DOHH2 (cell line): ENCODE measurements at regions not wholly inside any gene's neighbourhood (a gene's known extent, or its start where the extent isn't known, plus 50 kb on each side); places are given as distances from the start of the nearest gene placed in this dataset.

ENCODE experiments used
- EZH2phosphoT487 ChIP-seq: fragments of 200-600 bp; sonication (generic); IDR thresholded peaks from 2 replicates; pipeline ENCODE4 v1.6.1; 2017; ENCODE audit warnings: borderline replicate concordance, mild to moderate bottlenecking, antibody characterized with exemption, low read length, moderate library complexity, mixed read lengths
- TF ChIP-seq, protein P1 (sequence below): fragments of 200-600 bp; sonication (generic); IDR thresholded peaks from one replicate; pipeline ENCODE4 v1.5.1; 2014; ENCODE audit warnings: antibody characterized with exemption, mild to moderate bottlenecking, low read depth, low read length; ENCODE audit not compliant: poor library complexity, severe bottlenecking

DNA sequence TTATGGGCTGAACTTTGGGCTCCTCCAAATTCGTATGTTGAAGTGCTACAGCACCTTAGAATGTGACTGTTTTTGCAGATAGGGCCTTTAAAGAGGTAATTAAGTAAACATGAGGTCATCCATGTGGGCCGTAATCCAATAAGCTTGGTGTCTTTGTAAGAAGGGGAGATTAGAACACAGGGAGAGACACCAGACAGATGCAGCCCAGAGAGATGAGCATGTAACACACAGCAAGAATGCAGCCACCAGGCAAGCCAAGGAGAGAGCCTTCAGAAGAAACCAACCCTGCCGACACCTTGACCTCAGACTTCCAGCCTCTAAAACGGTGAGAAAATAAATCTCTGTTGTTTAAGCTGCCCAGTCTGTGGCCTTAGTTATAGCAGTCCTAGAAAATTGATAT, 74.3 kb downstream of the HRH4 start:
- TF ChIP-seq, protein P1, sequence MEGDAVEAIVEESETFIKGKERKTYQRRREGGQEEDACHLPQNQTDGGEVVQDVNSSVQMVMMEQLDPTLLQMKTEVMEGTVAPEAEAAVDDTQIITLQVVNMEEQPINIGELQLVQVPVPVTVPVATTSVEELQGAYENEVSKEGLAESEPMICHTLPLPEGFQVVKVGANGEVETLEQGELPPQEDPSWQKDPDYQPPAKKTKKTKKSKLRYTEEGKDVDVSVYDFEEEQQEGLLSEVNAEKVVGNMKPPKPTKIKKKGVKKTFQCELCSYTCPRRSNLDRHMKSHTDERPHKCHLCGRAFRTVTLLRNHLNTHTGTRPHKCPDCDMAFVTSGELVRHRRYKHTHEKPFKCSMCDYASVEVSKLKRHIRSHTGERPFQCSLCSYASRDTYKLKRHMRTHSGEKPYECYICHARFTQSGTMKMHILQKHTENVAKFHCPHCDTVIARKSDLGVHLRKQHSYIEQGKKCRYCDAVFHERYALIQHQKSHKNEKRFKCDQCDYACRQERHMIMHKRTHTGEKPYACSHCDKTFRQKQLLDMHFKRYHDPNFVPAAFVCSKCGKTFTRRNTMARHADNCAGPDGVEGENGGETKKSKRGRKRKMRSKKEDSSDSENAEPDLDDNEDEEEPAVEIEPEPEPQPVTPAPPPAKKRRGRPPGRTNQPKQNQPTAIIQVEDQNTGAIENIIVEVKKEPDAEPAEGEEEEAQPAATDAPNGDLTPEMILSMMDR = no peak
- no peak for TF ChIP-seq EZH2phosphoT487
